MM.1S (cell line): ENCODE measurements at regions not wholly inside any gene's neighbourhood (a gene's known extent, or its start where the extent isn't known, plus 50 kb on each side); places are given as distances from the start of the nearest gene placed in this dataset.

ENCODE experiments used
- CTCF ChIP-seq: fragments of 300-600 bp; sonication (generic); IDR thresholded peaks from 2 replicates; pipeline ENCODE4 v1.5.1; 2016; ENCODE audit warnings: antibody characterized with exemption, low read length, mixed read lengths
- EZH2 ChIP-seq: fragments of 300-600 bp; sonication (generic); optimal IDR thresholded peaks from 2 replicates; pipeline ENCODE3; 2017; ENCODE audit warnings: low read depth, mild to moderate bottlenecking, antibody characterized with exemption, low read length, mixed read lengths
- EZH2phosphoT487 ChIP-seq: fragments of 300-600 bp; sonication (generic); IDR thresholded peaks from 2 replicates; pipeline ENCODE4 v1.6.1; 2018; ENCODE audit warnings: antibody characterized with exemption, low read length

- TF ChIP-seq CTCF (no peak), EZH2 (no peak), EZH2phosphoT487 (no peak)
Observed at GRCh38 chr1:186739515-186739914, 59.3 kb upstream of the PTGS2 start.
